HG03139 (cell line): ENCODE measurements at regions not wholly inside any gene's neighbourhood (a gene's known extent, or its start where the extent isn't known, plus 50 kb on each side); places are given as distances from the start of the nearest gene placed in this dataset.

Source experiments
- ATAC-seq: cut with Tn5 transposase; IDR thresholded peaks from one replicate; pipeline ENCODE4 v1.9.1; 2021; ENCODE audit not compliant: unreplicated experiment

DNA sequence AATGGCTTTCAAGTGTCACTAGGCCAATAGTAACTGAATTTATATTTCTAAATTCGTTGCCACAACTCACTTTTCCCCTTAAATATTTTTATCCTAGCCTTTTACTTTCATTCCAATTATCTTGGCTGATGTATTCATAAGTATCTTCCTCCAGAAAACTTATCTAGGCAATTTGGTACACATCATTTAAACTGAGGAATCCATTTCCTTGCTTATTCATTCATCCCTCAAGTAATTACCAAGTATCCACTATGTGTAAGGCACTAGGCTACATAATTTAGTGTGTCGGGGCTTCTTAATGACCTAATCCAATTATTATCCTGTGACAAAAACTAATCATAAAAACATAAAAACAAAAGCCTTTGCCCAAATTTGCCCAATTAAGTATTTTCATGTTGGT, 258.3 kb upstream of the TCF21 start:
- ATAC-seq: no peak

DNA sequence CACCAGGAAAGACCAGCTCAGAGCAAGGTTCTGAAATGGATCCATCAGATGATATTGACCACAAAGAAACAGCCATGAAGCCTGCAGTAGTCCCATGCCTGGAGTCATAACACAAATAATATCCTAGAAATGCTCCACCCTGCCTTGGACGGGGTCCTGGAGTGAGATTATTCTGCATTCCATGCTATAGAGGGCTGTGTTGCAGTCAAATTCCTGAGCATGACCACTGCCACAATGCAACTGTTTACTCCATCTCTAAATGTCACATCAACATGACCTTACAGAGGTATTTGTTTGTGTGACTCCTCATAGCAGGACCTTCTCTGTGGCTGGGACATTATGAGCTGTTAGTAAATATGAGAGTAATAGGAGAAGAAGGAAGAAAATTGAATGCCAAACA, 257.5 kb upstream of the TCF21 start:
- no peak for ATAC-seq

DNA sequence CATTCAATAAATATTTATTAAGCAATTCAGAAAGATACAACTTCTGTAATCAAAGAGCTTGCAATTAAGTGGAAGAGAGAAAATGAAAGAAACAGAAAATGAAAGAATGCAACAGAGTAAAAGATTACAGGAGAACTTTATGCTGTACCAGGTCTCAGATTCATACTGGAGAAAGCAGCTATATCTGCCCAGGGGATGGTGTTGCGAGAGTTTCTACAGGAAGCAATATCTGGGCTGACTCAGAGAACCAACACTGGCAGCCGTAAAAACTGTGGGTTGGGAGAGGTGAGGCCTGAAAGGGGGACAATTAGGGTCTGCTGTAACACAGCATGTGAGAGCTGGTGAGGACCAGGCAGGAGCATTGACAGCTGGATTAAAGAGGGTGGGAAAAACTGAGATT, 256.7 kb upstream of the TCF21 start:
- ATAC-seq: no peak

- no peak for ATAC-seq
These were observed 256.0 kb upstream of the TCF21 start for GRCh38 chr6:133632906-133633305.

- no peak for ATAC-seq
These were observed 254.4 kb upstream of the TCF21 start for GRCh38 chr6:133634474-133634873.

GRCh38 chr6:133635447-133635846, 253.5 kb upstream of the TCF21 start:
- no peak for ATAC-seq

DNA sequence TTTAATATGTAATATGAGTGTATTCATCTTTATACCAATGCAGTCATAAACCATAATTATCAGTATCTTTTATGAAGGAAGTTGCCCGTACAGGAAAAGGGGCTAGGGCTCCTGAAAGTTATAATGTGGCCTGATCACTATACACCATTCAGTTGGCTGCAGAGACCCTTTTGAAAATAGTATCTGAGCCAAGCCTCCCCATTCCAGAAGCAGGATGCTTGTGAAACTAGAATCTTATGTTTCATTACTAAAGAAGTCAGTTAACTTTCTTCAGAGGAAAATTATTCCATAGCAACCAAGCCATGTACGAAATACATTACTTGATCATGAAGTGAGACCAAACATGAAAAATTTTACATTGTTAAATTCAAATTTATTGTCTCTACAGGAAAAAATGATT, 251.5 kb upstream of the TCF21 start:
- no peak for ATAC-seq

DNA sequence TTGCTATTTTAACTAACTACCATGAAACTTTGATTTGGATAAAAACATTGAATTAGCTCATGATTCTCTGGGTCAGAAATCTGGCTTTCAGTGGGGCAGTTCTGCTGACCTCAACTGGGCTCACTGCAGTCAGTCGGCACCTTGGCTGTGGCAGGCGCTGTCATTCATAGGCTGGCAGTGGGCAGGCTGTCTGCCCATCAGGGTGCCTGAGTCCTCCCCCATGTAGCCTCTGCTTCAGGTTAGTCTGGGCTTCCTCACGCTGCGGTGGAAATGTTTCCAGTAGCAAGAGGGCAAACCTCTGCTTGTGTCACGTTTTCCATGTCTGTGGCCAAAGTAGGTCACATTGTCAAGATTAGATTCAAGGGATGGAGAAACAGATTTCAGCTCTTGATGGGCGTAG, 251.0 kb upstream of the TCF21 start:
- no peak for ATAC-seq

- ATAC-seq: no peak
These were observed 247.8 kb upstream of the TCF21 start for GRCh38 chr6:133641104-133641503.

DNA sequence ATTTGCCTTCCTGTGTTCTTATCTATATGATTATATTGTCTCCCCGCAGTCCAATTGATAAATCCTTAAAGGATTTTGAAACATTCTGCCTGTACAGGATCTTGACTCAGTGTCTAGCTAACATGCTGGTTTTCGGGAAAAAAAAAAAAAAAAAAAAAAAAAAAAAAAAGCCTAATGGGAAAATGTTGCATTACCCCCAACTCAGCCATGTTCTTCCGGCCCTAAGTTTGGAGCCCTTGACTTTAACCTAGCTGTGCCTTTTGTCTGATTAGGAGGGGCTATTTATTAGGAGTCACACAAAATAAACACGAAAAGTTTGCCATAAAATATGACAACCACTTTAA, 244.4 kb upstream of the TCF21 start:
- ATAC-seq: no peak

- no peak for ATAC-seq
These were observed 243.9 kb upstream of the TCF21 start for GRCh38 chr6:133644892-133645619.

GRCh38 chr6:133645966-133646740, 242.8 kb upstream of the TCF21 start:
- no peak for ATAC-seq

GRCh38 chr6:133648581-133648980, 240.3 kb upstream of the TCF21 start:
- ATAC-seq: no peak

DNA sequence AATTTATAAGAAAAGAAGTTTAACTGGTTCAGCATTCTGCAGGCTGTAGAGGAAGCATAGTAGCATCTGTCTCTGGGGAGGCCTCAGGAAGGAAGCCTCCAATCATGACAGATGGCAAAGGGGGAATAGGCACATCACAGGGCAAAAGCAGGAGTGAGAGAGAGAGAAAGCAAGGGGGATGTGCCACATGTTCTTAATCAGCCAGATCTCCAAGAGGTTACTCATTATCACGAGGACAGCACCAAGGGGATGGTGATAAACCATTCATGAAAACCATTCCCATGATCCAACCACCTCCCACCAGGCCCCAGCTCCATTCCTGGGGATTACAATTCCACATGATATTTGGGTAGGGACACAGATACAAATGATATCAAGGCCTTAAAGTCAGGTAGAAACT, 217.5 kb upstream of the TCF21 start:
- ATAC-seq: no peak

- no peak for ATAC-seq
These were observed 215.9 kb upstream of the TCF21 start for GRCh38 chr6:133673056-133673455.

GRCh38 chr6:133674661-133675060, 214.3 kb upstream of the TCF21 start:
- no peak for ATAC-seq

- no peak for ATAC-seq
These were observed 207.9 kb upstream of the TCF21 start for GRCh38 chr6:133680994-133681393.

DNA sequence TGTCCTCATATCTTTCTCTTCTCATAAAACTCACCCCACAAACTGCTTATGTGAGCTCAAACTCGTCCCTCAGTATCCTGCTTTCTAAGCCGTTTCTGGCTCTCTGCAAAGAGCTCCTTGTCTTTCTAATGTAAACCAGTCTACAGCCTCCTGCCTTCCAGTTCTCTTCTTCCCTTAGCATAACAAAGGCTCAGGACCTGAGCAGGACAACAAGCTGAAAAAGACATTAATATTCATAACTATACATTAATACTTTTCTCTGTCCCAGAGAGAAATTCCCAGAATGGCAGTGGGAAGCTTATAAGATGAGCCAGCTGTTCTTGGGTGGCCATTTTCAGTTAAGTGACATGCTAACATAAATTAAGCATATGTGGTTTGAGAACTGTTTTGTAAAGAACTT, 207.0 kb upstream of the TCF21 start:
- no peak for ATAC-seq

- no peak for ATAC-seq
These were observed 206.2 kb upstream of the TCF21 start for GRCh38 chr6:133682506-133683307.

- no peak for ATAC-seq
These were observed 205.7 kb upstream of the TCF21 start for GRCh38 chr6:133683308-133683580.

GRCh38 chr6:133683606-133684005, 205.3 kb upstream of the TCF21 start:
- ATAC-seq: no peak
